ENCODE measurements at regions not wholly inside any gene's neighbourhood (a gene's known extent, or its start where the extent isn't known, plus 50 kb on each side); places are given as distances from the start of the nearest gene placed in this dataset.

- no peak for TF ChIP-seq RCOR1 (IDR thresholded peaks at IDR 0.05; ENCODE audit: low read length)
- no peak for TF ChIP-seq EP300 (IDR thresholded peaks at IDR 0.05; ENCODE audit: borderline replicate concordance in 1 of 2, low read depth in 1 of 2, low read length in 1 of 2)
- TF ChIP-seq RXRA (IDR thresholded peaks at IDR 0.05; ENCODE audit: borderline replicate concordance, low read depth), result no peak
- no peak for TF ChIP-seq MEF2A (IDR thresholded peaks at IDR 0.05; ENCODE audit: borderline replicate concordance, low read depth)
- TF ChIP-seq GATA2 (CRISPR knock-in tag; IDR thresholded peaks at IDR 0.05), result no peak
- no peak for TF ChIP-seq SIN3A (IDR thresholded peaks at IDR 0.05; ENCODE audit: borderline replicate concordance, low read depth, low read length)
Measured at GRCh38 chr6:169380493-169380892, 126.8 kb upstream of the THBS2 start (continued).

- 0 out of 2 replicates have a peak, but pooled peaks cover 4% of the 10 kb centered on the region for H3K9me3 ChIP-seq
- POLR2A ChIA-PET, result no interaction called here
Measured at GRCh38 chr6:169379495-169380070, 125.9 kb upstream of the THBS2 start.

More at GRCh38 chr6:169379495-169380070, 125.9 kb upstream of the THBS2 start:
- WGBS (ENCODE audit: low lambda C conversion rate), result 61% methylated on average over 9 of the region's 18 CpGs
- H3F3A ChIP-seq (replicated peaks; ENCODE audit: insufficient read depth), result no peaks in the 10 kb centered on the region
- no peaks in the 10 kb centered on the region for H3K27me3 ChIP-seq (ENCODE audit: insufficient read depth)
- no peaks in the 10 kb centered on the region for H3K9me2 ChIP-seq
- no peaks in the 10 kb centered on the region for H3K4me1 ChIP-seq (ENCODE audit: control insufficient read depth in 1 of 2, insufficient read depth in 2 of 2, low read depth in 1 of 2, low read length in 1 of 2)
- no peak for TF ChIP-seq TCF12 (IDR thresholded peaks at IDR 0.05)
- TF ChIP-seq MXI1 (IDR thresholded peaks at IDR 0.05; ENCODE audit: low read depth, low read length), result no peak
- TF ChIP-seq MEF2A (IDR thresholded peaks at IDR 0.05; ENCODE audit: borderline replicate concordance, low read depth), result no peak
- no peak for TF ChIP-seq POLR2AphosphoS5 (IDR thresholded peaks at IDR 0.05; ENCODE audit: low read depth, low read length)
- TF ChIP-seq CTCF (IDR thresholded peaks at IDR 0.05), result no peak
- no peak for TF ChIP-seq PBX3 (IDR thresholded peaks at IDR 0.05)
- TF ChIP-seq RFX5 (IDR thresholded peaks at IDR 0.05; ENCODE audit: low read length), result no peak
- no peak for TF ChIP-seq ZBTB33 (IDR thresholded peaks at IDR 0.05; ENCODE audit: borderline replicate concordance, low read depth)
- TF ChIP-seq GATA2 (CRISPR knock-in tag; IDR thresholded peaks at IDR 0.05), result no peak
- TF ChIP-seq TEAD4 (IDR thresholded peaks at IDR 0.05; ENCODE audit: borderline replicate concordance, insufficient read depth), result no peak
- TF ChIP-seq USF2 (IDR thresholded peaks at IDR 0.05; ENCODE audit: borderline replicate concordance, low read depth, low read length), result no peak
- TF ChIP-seq, protein P1, sequence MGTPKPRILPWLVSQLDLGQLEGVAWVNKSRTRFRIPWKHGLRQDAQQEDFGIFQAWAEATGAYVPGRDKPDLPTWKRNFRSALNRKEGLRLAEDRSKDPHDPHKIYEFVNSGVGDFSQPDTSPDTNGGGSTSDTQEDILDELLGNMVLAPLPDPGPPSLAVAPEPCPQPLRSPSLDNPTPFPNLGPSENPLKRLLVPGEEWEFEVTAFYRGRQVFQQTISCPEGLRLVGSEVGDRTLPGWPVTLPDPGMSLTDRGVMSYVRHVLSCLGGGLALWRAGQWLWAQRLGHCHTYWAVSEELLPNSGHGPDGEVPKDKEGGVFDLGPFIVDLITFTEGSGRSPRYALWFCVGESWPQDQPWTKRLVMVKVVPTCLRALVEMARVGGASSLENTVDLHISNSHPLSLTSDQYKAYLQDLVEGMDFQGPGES (IDR thresholded peaks at IDR 0.05; ENCODE audit: low read depth, low read length), result no peak
- TF ChIP-seq RCOR1 (IDR thresholded peaks at IDR 0.05; ENCODE audit: low read length), result no peak
- TF ChIP-seq GABPA (IDR thresholded peaks at IDR 0.05; ENCODE audit: low read depth), result no peak
- TF ChIP-seq USF1 (IDR thresholded peaks at IDR 0.05; ENCODE audit: borderline replicate concordance, low read depth), result no peak
- no peak for TF ChIP-seq JUND (IDR thresholded peaks at IDR 0.05)
- H3K27ac ChIP-seq (ENCODE audit: low read depth in 2 of 2, low read length in 1 of 2), result no peak overlapping the region
- CTCF ChIA-PET, result no interaction called here
- H3K4me3 ChIP-seq (ENCODE audit: low read depth in 2 of 2, low read length in 1 of 2), result no peak overlapping the region
- H3K4me2 ChIP-seq, result no peak overlapping the region
- no peak overlapping the region for H3K9ac ChIP-seq
- H3K36me3 ChIP-seq (replicated peaks in 1 of 2; ENCODE audit: control insufficient read depth in 1 of 2, insufficient read depth in 2 of 2, low read length in 1 of 2), result no peaks in the 10 kb centered on the region
- no peak for DNase-seq
- no peaks in the 10 kb centered on the region for H3K79me2 ChIP-seq (ENCODE audit: insufficient read depth)
- H2AFZ ChIP-seq (ENCODE audit: low read depth), result no peak overlapping the region
- H4K20me1 ChIP-seq (ENCODE audit: insufficient read depth), result no peaks in the 10 kb centered on the region
